Midbrain (tissue), 1 donor: ENCODE measurements at regions not wholly inside any gene's neighbourhood (a gene's known extent, or its start where the extent isn't known, plus 50 kb on each side); places are given as distances from the start of the nearest gene placed in this dataset.

Experiments used
- DNase-seq: peaks from one replicate; lab custom pipeline; 2025; lab: John Stamatoyannopoulos, UW

DNA sequence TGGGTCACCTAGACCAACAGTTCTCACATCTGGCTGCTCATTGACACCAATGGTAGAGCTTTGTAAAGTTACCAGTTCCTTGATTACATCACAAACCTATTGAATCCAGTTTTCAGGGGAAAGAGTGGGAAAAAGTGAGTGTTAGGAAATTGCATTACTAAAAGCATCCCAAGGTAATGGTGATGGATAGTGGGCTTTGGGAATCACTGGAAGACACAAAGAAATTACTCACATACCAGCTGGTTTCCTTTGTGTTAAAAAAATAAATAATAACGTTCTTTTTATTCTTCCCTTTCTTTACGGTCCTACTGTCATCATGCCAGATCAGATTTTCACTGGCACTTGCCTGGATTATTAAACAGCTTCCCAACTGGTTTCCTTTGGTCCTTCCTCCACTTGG lies 370.7 kb downstream of the RFPL4B start:
- DNase-seq: no peak

DNA sequence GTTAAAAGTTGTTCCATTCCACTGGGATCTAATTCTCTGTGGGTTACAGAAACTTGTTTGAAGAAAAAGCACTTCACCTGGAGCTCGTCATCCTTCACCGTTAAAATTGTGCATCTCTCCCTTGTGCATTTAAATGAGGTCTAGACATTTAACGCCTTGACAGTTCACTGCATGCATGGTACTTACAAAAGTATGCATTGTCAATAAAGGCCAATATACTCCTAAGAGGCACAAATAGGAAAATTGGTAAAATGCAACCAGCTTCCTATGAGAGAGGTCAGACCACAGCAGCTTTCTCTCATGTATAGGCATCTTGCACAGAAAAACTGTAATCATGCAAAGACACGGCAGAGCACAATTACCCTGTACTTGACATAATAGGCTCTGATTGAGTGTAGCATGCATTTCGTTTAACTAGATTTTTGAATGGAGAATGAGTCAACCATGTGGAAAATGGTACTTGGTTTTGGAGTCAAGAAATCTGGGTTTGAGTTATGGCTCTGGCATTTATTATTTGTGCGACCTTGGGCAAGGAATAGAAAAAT lies 378.5 kb downstream of the RFPL4B start:
- no peak for DNase-seq

DNA sequence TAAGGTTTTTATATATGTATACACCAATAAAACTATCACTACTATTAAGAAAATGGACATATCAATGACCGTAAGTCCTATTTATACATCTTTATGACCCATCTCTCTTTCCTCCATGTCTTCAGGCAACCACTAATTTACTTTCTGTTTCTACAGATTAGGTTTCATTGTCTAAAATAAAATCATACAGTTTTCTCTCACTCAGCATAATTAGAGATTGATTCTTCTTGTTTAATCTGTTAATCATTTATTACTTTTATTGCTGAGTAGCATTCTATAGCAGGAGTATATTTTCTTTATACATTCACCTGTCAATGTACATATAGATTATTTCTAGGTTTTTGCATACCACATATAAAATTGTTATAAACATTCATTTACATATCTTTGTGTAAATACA lies 388.0 kb downstream of the RFPL4B start:
- DNase-seq: no peak

DNA sequence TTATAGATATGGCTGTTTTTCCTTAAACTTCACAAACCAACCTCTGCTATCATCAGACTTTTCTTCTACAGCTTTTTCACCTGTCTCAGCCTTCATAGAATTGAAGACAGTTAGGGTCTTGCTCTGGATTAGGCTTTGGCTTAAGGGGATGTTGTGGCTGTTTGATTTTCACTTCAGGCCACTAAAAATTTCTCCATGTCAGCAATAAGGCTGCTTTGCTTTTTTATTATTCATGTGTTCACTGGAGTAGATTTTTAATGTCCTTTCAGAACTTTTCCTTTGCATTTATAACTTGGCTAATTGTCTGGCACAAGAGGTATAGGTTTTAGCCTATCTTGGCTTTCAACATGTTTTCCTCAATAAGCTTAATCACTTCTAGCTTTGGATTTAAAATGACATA lies 392.6 kb downstream of the RFPL4B start:
- no peak for DNase-seq

DNA sequence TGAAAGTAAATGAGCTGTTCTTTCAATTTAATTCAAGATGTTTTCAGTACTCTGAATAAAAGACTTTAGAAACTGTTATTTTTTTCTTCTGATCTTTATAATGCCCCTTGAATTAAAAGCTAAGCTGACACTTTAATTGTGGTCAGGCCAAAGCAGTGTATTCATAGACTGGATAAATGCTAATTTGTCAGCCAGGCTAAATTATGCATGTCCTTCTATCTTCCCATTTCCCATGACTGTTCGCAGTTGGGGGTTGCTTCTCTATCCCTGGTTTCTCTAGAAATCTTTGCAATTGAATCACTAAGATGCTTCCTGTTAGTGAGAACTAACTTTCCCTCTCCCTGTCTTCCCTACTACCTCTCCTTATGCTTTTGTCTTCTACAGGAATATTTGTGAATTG lies 396.2 kb downstream of the RFPL4B start:
- peak; percentile 9 for DNase-seq

DNA sequence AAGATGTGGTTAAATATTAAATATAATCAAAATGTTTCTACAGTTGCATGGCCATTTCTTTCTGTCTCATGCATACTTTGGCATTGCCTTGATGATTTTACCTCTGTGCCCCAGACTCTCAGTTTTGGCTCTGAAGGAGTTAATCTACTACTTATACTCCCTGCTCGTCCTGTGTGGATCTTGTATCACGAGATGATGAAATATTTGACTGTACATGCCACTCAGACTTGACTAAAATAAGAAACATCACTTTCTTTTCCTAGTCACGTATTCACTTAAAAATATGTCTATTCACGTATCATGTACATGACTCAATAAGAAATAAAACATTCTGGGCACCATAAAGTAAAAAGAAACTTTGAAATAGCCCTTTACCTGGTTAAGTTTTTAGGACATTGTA lies 397.7 kb downstream of the RFPL4B start:
- DNase-seq: no peak

DNA sequence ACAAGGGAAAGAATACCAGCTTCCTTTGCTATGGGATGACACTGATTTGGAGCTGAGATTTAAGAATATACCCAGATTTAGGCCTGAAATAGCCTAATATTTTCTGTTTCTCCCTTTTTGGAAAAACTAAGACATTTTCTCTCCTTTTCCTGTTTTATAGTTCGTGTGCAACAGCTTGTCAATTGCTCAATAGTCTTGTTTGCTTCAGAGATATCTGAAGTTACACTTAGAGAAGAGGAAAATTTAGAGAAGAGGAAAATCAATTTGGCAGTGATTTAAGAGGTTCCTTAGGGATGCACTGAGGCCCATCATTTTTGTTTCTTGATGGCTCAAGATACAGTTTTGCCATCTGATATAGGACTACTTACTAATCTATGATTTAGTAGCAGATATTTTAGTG lies 398.6 kb downstream of the RFPL4B start:
- no peak for DNase-seq

DNA sequence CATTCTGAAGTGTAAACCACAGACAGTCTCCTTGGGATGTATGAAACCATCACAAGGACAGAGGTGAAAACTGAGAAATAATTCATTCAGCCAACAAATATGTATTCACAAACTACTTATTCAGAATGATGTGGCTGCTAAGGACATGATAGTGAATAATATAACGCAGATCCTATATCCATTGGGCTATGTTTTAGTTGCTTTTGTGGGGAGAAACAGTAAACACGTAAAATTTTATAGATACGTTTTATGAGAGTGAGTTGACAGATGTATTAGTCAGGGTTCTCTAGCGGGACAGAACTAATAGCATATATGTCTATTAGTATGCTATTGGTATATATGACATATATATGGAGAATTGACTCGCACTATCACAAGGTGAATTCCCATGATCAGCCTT lies 402.5 kb downstream of the RFPL4B start:
- no peak for DNase-seq

DNA sequence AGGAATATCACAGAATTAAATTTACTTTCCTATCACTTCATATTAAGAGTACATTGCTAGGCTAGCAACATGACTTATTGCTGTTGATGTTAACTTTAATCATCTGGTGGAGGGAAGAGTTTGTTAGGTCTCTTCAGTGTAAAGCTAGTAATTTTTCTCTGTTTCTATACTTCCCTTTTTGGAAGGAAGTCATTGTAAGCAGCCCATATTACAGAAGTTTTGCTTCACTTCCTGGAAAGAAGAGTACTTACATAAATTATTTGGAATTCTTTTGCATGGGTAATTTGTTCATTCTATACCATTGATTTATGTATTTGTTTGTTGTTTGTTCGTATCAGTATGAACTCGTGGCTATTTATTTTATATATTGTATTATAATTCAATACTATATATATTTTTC lies 405.2 kb downstream of the RFPL4B start:
- no peak for DNase-seq

DNA sequence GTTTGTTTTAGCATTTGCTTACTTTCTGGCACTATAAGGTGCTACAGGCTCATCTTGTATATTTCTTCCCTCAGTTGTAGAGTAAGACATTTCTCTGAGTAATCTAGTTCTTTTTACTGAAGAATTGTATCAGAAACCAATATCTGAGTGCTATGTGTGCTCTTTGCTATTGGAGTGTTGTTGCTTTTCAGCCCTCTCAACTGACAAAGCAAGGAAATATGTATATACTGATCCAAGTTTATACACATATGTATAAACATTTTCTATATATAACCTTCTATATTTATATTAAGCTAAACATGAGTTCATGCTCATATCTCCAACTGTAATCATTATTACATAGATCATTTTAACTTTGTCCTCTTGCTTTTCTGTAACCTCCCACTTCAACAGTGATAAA lies 405.7 kb downstream of the RFPL4B start:
- DNase-seq: no peak

DNA sequence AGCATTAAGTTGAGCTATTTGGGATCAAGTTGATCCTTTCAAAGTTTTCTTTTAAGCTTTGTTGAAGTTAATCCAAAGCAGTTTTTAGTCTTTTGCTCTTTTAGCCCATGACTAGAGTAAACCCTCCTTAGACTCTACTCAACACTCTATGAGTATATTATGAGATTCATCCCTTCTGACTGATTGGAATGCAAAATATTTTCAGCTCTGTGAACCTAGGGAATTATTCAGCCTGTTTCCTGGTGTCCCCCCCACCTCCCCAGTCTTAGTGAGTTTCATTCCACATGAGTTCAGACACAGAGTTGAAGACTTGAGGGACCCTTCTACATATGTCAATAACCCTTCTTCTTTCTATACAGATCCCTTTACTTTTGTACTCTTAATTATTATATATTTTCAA lies 413.7 kb downstream of the RFPL4B start:
- DNase-seq: no peak

DNA sequence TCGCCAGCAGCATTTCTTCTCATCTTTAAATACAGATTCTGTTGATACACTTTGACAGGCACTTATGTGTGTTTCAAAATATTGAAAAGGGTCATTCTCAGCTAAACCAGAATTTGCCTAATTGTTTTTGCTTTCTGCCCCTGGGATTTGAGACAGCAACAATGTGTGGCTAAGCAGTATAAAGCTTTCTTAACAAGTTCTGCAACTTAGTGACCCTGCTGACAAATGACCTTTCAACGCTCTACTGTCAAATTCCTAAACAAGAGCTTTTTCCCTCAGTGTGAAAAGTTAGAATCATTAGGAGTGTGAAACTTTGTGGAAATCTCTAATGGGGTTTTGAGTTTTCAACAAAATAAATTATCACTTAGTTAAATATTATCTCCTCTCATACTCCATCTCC lies 414.6 kb downstream of the RFPL4B start:
- DNase-seq: no peak

DNA sequence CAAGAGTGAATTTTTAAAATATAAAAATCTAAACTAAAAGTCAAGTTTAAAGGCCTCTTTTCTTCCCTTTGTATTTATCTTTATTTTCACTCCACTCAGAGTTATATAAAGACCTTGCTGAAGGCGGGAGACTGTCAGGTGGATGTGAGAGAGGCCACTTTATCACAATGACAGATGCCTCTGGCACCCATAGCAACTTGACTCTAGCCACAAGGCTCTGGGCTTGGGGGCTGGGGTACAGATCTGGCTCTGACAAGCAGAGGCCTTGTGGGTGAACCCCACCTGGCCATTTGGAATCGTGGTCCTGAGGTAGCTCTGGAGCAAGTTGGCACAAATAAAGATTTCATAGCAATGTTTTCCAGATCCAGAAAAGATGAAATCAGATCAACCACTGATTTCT lies 417.2 kb downstream of the RFPL4B start:
- no peak for DNase-seq

DNA sequence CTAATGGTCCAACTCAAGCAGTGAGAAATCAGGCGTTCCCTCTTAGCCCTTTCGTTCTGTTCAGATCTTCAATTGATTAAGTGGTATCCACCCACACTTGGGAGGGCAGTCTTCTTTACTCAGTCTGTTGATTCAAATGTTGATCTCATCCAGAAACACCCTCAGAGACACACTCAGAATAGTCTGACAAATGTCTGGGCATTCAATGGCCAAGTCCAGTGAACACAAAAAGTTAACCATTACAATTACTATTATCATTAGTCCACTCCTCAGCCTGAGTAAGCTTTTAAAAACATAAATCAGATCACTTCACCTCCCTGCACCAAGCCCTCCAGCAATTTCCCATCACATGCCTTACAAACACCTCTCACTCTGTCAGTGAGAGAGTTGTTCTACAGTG lies 423.2 kb downstream of the RFPL4B start:
- no peak for DNase-seq

DNA sequence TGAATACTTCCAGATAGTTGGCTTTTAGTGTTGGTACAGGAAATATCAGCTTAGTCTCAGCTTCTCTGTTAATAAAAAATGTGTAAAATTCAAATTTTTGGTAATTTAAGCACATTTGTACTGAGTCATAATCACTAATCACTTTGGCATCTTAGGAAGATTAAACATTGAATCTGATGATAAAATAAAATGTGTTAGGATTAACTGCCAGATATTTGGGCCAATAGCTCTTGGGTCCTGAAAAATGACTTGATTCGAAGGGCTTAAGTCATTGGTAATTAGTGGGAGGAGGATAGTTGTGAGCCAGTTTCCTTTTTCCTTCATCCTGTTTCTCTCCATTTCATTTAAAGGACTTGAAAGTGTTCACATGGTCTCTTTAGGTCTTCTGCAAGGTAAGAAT lies 426.1 kb downstream of the RFPL4B start:
- no peak for DNase-seq

DNA sequence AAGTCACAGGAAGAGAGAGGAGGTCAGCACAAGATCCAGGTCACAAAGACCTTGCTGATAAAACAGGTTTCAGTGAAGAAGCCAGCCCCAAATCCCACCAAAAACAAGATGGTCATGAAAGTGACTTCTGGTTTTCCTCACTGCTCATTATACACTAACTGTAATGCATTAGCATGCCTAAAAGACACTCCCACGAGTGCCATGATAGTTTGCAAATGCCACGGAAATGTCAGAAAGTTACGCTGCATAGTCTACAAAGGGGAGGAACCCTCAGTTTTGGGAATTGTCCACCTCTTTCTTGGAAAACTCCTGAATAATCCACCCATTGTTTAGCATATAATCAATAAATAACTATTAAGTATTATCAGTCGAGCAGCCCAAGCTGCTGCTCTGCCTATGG lies 427.2 kb downstream of the RFPL4B start:
- DNase-seq: no peak

DNA sequence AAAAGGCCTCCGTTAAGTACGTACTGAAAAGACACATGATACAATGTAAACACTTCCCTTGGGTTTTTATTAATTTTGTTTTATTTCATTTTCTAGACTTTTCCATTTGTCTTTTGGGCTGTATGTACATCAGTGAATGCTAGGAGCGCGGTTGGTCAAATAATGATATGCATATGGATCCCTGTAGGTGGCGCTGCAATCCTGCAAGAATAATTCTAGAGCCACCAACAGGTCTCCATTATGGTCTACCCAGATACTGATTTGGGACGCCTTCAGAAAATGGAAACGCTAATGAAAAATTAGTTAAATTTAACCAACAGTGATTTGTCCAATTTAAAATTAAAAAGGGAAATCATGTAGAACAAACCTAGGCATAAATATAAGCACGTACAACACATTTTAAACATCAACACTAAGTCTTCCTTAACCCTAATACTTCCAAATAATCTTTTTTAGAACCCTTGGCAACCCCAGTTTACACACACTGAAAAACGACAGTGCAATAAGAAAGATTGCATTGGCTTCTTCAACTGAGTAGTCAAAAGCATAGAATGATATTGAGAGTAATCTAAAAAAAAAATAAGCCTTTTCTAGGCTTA lies 433.5 kb downstream of the RFPL4B start:
- DNase-seq: peak; percentile 88

DNA sequence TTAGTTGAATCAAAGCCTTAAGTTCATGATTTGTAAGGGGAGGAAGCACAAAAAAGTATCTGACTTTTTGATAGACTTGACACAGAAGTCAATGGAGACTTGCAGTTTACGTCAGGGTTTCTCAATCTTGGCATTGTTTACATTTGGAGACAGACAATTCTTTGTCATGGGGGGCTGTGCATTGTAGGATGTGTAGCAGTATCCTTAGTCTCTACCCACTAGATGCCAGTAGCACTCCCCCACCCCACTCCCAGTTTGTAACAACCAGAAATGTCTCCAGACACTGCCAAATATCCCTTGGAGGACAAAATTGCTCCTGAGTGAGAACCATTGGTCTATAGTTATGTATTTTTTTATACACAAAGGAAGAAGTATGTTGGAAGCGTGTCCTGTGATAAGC lies 434.1 kb downstream of the RFPL4B start:
- DNase-seq: no peak

DNA sequence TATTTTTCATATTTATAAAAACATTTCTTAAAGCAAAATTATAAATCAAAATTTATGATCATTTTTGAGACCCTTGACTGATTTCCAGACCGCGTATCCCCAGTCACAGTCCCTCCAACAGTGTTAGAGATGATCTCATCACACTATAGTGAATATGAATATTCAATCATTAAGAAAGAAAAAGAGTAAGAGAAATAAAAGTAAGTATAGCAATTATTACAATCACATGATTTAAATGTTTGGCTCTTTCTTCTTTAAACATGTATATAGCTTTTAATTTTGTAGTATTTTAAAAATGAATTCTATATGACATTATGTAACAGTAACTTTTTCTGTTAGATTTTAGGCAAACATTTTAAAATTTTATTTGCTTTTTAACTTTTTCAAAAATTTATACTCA lies 438.3 kb downstream of the RFPL4B start:
- no peak for DNase-seq

DNA sequence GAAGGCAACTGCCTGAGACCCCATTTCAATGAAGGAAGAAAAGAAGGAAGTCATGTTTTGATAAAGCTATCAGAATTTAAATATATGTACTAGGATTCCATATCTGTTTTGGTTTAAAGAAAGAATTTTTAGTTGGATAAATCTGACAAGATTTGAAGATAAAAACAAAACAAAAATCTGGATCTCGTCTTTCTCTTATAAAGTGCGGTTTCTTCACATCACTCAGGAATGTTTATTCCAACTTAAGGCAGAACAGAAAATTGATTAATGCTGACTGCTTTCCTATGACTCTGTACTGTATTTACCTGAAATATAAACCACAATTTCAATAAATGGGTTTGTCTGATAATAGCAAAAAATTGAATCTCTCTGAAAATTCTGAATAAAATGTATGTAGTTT lies 439.7 kb downstream of the RFPL4B start:
- no peak for DNase-seq

DNA sequence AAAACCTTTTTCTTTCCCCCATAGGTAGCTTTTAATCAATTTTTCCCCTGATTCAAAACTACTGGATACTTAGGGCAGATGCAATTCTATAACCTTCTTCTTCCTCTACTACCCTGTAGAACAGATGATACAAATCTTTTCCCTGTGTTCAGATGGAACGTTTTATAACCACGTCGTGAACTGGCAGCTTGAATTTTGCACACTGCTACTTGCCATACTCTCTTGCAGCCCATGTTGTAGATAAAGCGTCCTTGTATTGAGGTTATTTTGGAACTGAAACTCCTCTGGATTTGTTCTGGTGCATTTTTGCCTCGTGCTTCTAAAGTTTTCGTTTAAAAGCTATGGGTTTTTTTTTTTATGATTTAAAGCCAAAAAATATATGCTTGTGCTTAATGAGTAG lies 440.2 kb downstream of the RFPL4B start:
- no peak for DNase-seq

DNA sequence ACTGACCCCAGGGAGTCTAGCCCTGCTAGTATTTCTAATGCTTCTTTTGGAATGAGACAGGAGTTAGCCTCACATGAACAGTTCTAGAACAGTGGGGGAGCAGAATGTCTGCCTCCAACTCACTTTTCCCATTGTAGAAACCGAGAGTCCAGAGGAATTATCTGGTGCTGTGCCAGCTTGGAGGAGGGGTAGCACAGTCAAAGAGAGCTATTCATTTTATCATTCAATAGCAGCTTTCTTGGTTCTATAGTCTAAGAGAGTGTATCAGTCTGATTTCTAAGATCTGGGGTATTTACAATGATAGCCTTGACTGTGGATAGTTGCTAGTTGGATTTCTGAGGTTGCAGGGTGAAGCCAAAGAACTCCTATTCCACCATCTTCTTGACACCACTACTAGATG lies 448.2 kb downstream of the RFPL4B start:
- no peak for DNase-seq

DNA sequence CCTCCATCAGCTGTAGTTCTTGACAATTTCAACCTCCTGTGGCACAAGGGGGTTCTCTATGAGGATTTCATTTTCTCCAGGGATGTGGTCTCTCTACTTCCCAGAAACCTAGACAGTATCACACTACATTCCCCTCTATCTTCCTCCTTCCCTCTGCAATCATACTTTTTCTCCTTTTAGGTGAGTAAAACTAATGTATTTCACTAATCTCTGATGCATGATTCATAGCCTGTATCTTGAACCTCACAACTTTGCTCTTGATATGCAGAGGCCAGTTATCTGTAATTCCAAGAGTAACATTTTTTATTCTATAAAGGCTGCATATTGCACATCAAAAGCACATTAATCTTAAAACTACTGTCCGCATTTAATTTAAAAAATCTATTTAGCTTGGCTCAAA lies 449.6 kb downstream of the RFPL4B start:
- DNase-seq: no peak

DNA sequence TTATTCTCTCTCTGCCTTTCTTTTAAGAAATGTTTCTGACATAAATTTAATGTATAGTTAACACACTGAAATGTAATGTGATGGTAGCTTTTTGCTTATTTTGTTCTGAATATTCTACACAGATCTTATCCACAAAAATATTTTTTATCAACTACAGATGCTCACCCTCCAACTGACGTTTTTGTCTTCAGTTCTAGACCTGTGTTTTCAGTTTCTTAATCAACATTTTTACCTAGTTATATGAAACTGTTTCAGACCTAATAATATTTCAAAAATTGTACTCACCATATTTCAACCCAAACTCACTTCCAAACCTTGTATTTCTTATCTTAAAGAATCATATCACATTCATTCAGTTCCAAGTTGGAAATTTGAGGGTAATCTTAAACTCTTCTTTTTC lies 452.8 kb downstream of the RFPL4B start:
- no peak for DNase-seq

DNA sequence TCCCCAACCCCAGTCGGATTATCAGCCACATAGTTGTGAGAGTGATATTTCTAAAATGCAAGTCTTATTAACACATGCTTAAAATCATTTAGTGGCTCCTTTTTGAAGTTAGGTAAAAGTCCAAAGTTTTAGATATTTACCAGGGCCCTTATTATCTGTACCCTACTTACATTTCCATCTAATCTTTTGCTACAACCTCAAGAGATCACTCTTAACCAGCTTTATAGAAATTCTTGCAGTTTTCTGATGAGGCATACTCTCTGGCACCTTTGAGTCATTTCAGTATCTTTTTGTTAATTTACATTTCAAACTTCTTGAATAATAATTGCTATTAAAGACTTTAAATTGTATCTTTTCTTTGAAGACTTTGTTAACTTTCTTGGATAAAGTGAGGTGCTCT lies 453.3 kb downstream of the RFPL4B start:
- DNase-seq: no peak
